ENCODE measurements at regions not wholly inside any gene's neighbourhood (a gene's known extent, or its start where the extent isn't known, plus 50 kb on each side); places are given as distances from the start of the nearest gene placed in this dataset.

DNA sequence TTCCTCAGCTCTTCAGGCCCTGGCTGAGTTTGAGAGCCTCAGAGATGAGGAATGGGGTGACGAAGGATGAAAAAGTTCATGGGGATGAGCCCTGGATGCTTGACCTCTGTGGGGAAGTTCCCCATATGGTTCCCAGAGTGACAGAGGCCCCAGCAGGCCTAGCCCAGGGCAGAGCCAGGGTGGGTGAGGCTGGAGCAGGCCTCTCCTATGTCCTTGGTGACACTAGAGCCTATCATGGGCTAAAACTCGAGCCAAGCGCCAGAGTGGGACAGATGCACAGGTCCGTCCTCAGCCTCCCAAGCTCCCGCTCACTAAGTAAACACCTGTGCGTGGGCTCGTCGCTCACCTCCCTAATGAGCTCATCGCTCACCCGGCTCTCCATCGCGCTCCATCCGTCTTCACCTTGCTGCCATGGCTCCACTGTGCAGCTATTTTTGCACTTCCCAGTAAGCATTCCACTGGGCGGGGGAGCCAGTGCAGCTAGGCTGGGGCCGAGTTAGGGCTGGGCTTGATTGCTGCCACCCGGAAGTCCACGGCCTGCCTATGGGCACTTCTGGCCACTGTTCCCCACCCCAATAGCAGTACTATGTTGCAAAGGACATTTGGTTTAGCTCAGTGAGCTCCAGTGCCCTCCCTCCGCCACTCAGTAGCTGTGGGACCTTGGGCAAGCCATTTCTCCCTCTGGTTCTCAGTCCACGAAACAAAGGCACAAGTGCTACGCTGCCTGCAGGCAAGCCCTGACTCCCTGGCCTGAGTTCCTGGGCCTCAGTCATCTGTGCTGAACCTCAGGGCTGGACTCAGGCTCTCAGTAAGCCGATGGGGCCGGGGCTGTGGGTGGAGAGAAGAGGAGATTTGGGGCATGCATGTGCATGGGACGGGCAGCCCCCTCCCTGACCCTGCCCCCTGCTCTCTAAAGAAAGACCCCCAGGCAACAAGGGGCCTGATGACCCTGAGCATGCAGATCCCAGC, 117.3 kb upstream of the PCBD1 start:
- DNase-seq = no peak
- H3K9ac ChIP-seq = no peak overlapping the region
- no peaks in the 10 kb centered on the region for H3K9me2 ChIP-seq (ENCODE audit: insufficient read depth)
- no peak overlapping the region for H3K4me2 ChIP-seq (ENCODE audit: unreplicated experiment)
- H3K27ac ChIP-seq = no peak overlapping the region
- in situ Hi-C loops (cut with MboI) = no loop called here
- no peaks in the 10 kb centered on the region for H3K79me2 ChIP-seq (ENCODE audit: insufficient read depth)
- peaks cover 20% of the 10 kb centered on the region for H3K27me3 ChIP-seq (replicated peaks; ENCODE audit: insufficient read depth)
- no peaks in the 10 kb centered on the region for H3K9me3 ChIP-seq (ENCODE audit: low read depth)
- no peak overlapping the region for H2AFZ ChIP-seq
- H3K4me1 ChIP-seq (ENCODE audit: insufficient read depth) = no peaks in the 10 kb centered on the region
- H4K20me1 ChIP-seq (ENCODE audit: insufficient read depth) = no peaks in the 10 kb centered on the region
- H3K4me3 ChIP-seq = no peak overlapping the region
- WGBS, 2 experiments (ENCODE audit: low coverage in 1 of 2, low lambda C conversion rate in 2 of 2, missing lambda C conversion rate in 2 of 2) = 62 to 68% methylated on average over 23 of the region's 23 CpGs
- H3K36me3 ChIP-seq (ENCODE audit: low read depth) = no peaks in the 10 kb centered on the region
- no peaks in the 10 kb centered on the region for H3F3A ChIP-seq (ENCODE audit: insufficient read depth)
- no peak for TF ChIP-seq EZH2phosphoT487 (IDR thresholded peaks at IDR 0.05; ENCODE audit: insufficient read depth, low read depth)
- TF ChIP-seq EZH2 (IDR thresholded peaks at IDR 0.05; ENCODE audit: insufficient read depth, poor library complexity, severe bottlenecking) = no peak

GRCh38 chr10:71006506-71006905, 118.1 kb upstream of the PCBD1 start:
- 25 to 35% methylated on average over 4 of the region's 4 CpGs for WGBS, 2 experiments (ENCODE audit: low coverage in 1 of 2, low lambda C conversion rate in 2 of 2, missing lambda C conversion rate in 2 of 2)
- Histone ChIP-seq H4K20me1 (ENCODE audit: insufficient read depth) (no peaks in the 10 kb centered on the region), H3K36me3 (ENCODE audit: low read depth) (no peaks in the 10 kb centered on the region), H3K27me3 (replicated peaks; ENCODE audit: insufficient read depth) (peaks cover 20% of the 10 kb centered on the region), H3K9me3 (ENCODE audit: low read depth) (no peaks in the 10 kb centered on the region), H3K4me3 (no peak overlapping the region), H3K4me2 (ENCODE audit: unreplicated experiment) (no peak overlapping the region), H3K27ac (no peak overlapping the region), H3K9me2 (ENCODE audit: insufficient read depth) (no peaks in the 10 kb centered on the region), H3K9ac (no peak overlapping the region), H3F3A (ENCODE audit: insufficient read depth) (no peaks in the 10 kb centered on the region), H3K4me1 (ENCODE audit: insufficient read depth) (no peaks in the 10 kb centered on the region), H2AFZ (no peak overlapping the region), H3K79me2 (ENCODE audit: insufficient read depth) (no peaks in the 10 kb centered on the region)
- in situ Hi-C loops (cut with MboI) = no loop called here
- DNase-seq = no peak
- no peak for TF ChIP-seq EZH2 (IDR thresholded peaks at IDR 0.05; ENCODE audit: insufficient read depth, poor library complexity, severe bottlenecking)
- no peak for TF ChIP-seq EZH2phosphoT487 (IDR thresholded peaks at IDR 0.05; ENCODE audit: insufficient read depth, low read depth)

- Histone ChIP-seq H4K20me1 (ENCODE audit: insufficient read depth) (no peaks in the 10 kb centered on the region), H3K4me3 (no peak overlapping the region), H3K27me3 (replicated peaks; ENCODE audit: insufficient read depth) (peaks cover 20% of the 10 kb centered on the region), H3K36me3 (ENCODE audit: low read depth) (no peaks in the 10 kb centered on the region), H3F3A (ENCODE audit: insufficient read depth) (no peaks in the 10 kb centered on the region), H2AFZ (no peak overlapping the region), H3K79me2 (ENCODE audit: insufficient read depth) (no peaks in the 10 kb centered on the region), H3K9me3 (ENCODE audit: low read depth) (no peaks in the 10 kb centered on the region), H3K27ac (no peak overlapping the region), H3K4me2 (ENCODE audit: unreplicated experiment) (no peak overlapping the region), H3K9me2 (ENCODE audit: insufficient read depth) (no peaks in the 10 kb centered on the region), H3K9ac (no peak overlapping the region), H3K4me1 (ENCODE audit: insufficient read depth) (no peaks in the 10 kb centered on the region)
- DNase-seq = no peak
- no peak for TF ChIP-seq EZH2phosphoT487 (IDR thresholded peaks at IDR 0.05; ENCODE audit: insufficient read depth, low read depth)
- TF ChIP-seq EZH2 (IDR thresholded peaks at IDR 0.05; ENCODE audit: insufficient read depth, poor library complexity, severe bottlenecking) = no peak
- in situ Hi-C loops (cut with MboI) = no loop called here
- 51 to 54% methylated on average over 4 of the region's 4 CpGs for WGBS, 2 experiments (ENCODE audit: low coverage in 1 of 2, low lambda C conversion rate in 2 of 2, missing lambda C conversion rate in 2 of 2)
Observed at GRCh38 chr10:71007516-71007915, 119.2 kb upstream of the PCBD1 start.

DNA sequence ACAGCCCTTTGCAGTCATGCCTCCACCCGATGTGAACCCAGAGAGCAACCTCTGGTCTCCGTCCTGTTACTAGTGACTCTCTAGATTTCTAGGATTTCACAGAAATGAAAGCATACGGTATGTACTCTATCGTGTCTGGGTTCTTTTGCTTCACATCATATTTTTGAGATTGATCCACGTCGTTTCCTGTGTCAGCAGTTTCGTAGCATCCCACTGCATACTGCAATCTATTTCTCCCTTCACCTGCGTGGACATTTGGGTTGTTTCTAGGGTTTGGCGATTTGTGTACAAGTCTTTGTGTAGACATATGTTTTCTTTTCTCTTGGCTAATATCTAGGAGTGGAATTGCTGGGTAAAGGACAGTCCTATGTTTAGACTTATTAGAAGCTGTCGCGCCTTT, 119.8 kb upstream of the PCBD1 start:
- H2AFZ ChIP-seq = no peak overlapping the region
- in situ Hi-C loops (cut with MboI) = no loop called here
- no peak overlapping the region for H3K4me3 ChIP-seq

More for the DNA sequence above, 119.8 kb upstream of the PCBD1 start:
- H3K79me2 ChIP-seq (ENCODE audit: insufficient read depth) = no peaks in the 10 kb centered on the region
- no peaks in the 10 kb centered on the region for H3F3A ChIP-seq (ENCODE audit: insufficient read depth)
- H3K4me1 ChIP-seq (ENCODE audit: insufficient read depth) = no peaks in the 10 kb centered on the region
- no peaks in the 10 kb centered on the region for H3K9me2 ChIP-seq (ENCODE audit: insufficient read depth)
- WGBS, 2 experiments (ENCODE audit: low coverage in 1 of 2, low lambda C conversion rate in 2 of 2, missing lambda C conversion rate in 2 of 2) = 61 to 63% methylated on average over 11 of the region's 11 CpGs
- H3K27me3 ChIP-seq (replicated peaks; ENCODE audit: insufficient read depth) = peaks cover 20% of the 10 kb centered on the region
- H3K36me3 ChIP-seq (ENCODE audit: low read depth) = no peaks in the 10 kb centered on the region
- no peak overlapping the region for H3K9ac ChIP-seq
- TF ChIP-seq EZH2phosphoT487 (IDR thresholded peaks at IDR 0.05; ENCODE audit: insufficient read depth, low read depth) (no peak), EZH2 (IDR thresholded peaks at IDR 0.05; ENCODE audit: insufficient read depth, poor library complexity, severe bottlenecking) (no peak)
- H3K9me3 ChIP-seq (ENCODE audit: low read depth) = no peaks in the 10 kb centered on the region
- H3K27ac ChIP-seq = no peak overlapping the region
- no peak overlapping the region for H3K4me2 ChIP-seq (ENCODE audit: unreplicated experiment)
- no peaks in the 10 kb centered on the region for H4K20me1 ChIP-seq (ENCODE audit: insufficient read depth)
- no peak for DNase-seq
